ENCODE measurements at regions not wholly inside any gene's neighbourhood (a gene's known extent, or its start where the extent isn't known, plus 50 kb on each side); places are given as distances from the start of the nearest gene placed in this dataset.

- no peaks in the 10 kb centered on the region for H3K4me1 ChIP-seq (ENCODE audit: control insufficient read depth in 1 of 2, insufficient read depth in 2 of 2, low read length in 2 of 2)
- no peak overlapping the region for H3K27ac ChIP-seq (ENCODE audit: low read depth, low read length)
- no TSS peak for BruUV-seq (replicated peaks)
- H3K27me3 ChIP-seq (ENCODE audit: insufficient read depth, low read length), result peaks cover 13% of the 10 kb centered on the region; the same call in 1 of the 2 replicates
- intact Hi-C loops (cut with micrococcal nuclease), result loop anchor here (1.0 to 5.0 kb wide), 2 partner anchors 446 to 986 kb away; no protein-coding TSS in a partner anchor
- DNase-seq (ENCODE audit: low read depth, low spot score), result no peak
- TF ChIP-seq FOSL1 (IDR thresholded peaks at IDR 0.05; ENCODE audit: low read depth), result no peak
- TF ChIP-seq CTCF (IDR thresholded peaks at IDR 0.05 in 2 of 3, conservative IDR thresholded peaks at IDR 0.05 in 1 of 3; ENCODE audit: borderline replicate concordance in 1 of 3, insufficient read depth in 1 of 3, low read depth in 2 of 3, low read length in 2 of 3), result no peak
- no peak for TF ChIP-seq EZH2phosphoT487 (IDR thresholded peaks at IDR 0.05; ENCODE audit: borderline replicate concordance)
- H3K36me3 ChIP-seq (ENCODE audit: control insufficient read depth in 1 of 2, insufficient read depth in 2 of 2, low read length in 2 of 2), result no peaks in the 10 kb centered on the region
- ChIA-PET POLR2A (no interaction called here), CTCF (no interaction called here), RAD21 (ENCODE audit: low non-redundant PET in 1 of 2, low total read pairs in 2 of 2, uncharacterized antibody in 2 of 2, unreplicated experiment in 2 of 2) (no interaction called here)
- H3K79me2 ChIP-seq (ENCODE audit: insufficient read depth, low read length), result no peaks in the 10 kb centered on the region
- no peaks in the 10 kb centered on the region for H3K9me3 ChIP-seq (ENCODE audit: control insufficient read depth in 1 of 2, insufficient read depth in 1 of 2, low read depth in 1 of 2, low read length in 2 of 2)
- H3K9me2 ChIP-seq (ENCODE audit: insufficient read depth), result no peaks in the 10 kb centered on the region
- no peak overlapping the region for H2AFZ ChIP-seq (ENCODE audit: low read depth, low read length, poor library complexity, severe bottlenecking)
- H3K4me2 ChIP-seq (ENCODE audit: low read length), result no peak overlapping the region
- no peak for ATAC-seq
- no peak overlapping the region for H3K4me3 ChIP-seq (replicated peaks in 1 of 2; ENCODE audit: low read depth in 1 of 2, low read length in 2 of 2)
- no peak overlapping the region for H3K9ac ChIP-seq (ENCODE audit: low read length)
- H4K20me1 ChIP-seq (ENCODE audit: insufficient read depth), result no peaks in the 10 kb centered on the region
These were observed 177.3 kb downstream of the RPS24 start for GRCh38 chr10:78210976-78211375.

GRCh38 chr10:78211561-78212051 lies 177.9 kb downstream of the RPS24 start:
- ChIA-PET RAD21 (ENCODE audit: low non-redundant PET in 1 of 2, low total read pairs in 2 of 2, uncharacterized antibody in 2 of 2, unreplicated experiment in 2 of 2) (no interaction called here), CTCF (interaction anchor here (1.2 kb wide), 1 partner anchor 91 kb away, joined by 3 read pairs; no protein-coding TSS in a partner anchor), POLR2A (no interaction called here)
- DNase-seq (ENCODE audit: low read depth, low spot score) (peak; percentile 6), ATAC-seq (peak; percentile 60)
- Histone ChIP-seq H3K36me3 (ENCODE audit: control insufficient read depth in 1 of 2, insufficient read depth in 2 of 2, low read length in 2 of 2) (no peaks in the 10 kb centered on the region), H3K9me3 (ENCODE audit: control insufficient read depth in 1 of 2, insufficient read depth in 1 of 2, low read depth in 1 of 2, low read length in 2 of 2) (no peaks in the 10 kb centered on the region), H3K9me2 (ENCODE audit: insufficient read depth) (no peaks in the 10 kb centered on the region), H2AFZ (ENCODE audit: low read depth, low read length, poor library complexity, severe bottlenecking) (no peak overlapping the region), H3K4me3 (replicated peaks in 1 of 2; ENCODE audit: low read depth in 1 of 2, low read length in 2 of 2) (no peak overlapping the region), H3K27ac (ENCODE audit: low read depth, low read length) (no peak overlapping the region), H4K20me1 (ENCODE audit: insufficient read depth) (no peaks in the 10 kb centered on the region), H3K27me3 (ENCODE audit: insufficient read depth, low read length) (peaks cover 15% of the 10 kb centered on the region; the same call in 1 of the 2 replicates), H3K79me2 (ENCODE audit: insufficient read depth, low read length) (no peaks in the 10 kb centered on the region), H3K9ac (ENCODE audit: low read length) (no peak overlapping the region), H3K4me2 (ENCODE audit: low read length) (no peak overlapping the region), H3K4me1 (ENCODE audit: control insufficient read depth in 1 of 2, insufficient read depth in 2 of 2, low read length in 2 of 2) (no peaks in the 10 kb centered on the region)
- intact Hi-C loops (cut with micrococcal nuclease), result loop anchor here (1.0 to 5.0 kb wide), 2 partner anchors 446 to 986 kb away; no protein-coding TSS in a partner anchor
- TF ChIP-seq RAD21 (IDR thresholded peaks at IDR 0.05; ENCODE audit: low read depth), result peak; percentile 80
- TF ChIP-seq SRF (IDR thresholded peaks at IDR 0.05; ENCODE audit: low read depth), result no peak
- no peak for TF ChIP-seq ATF3 (IDR thresholded peaks at IDR 0.05)
- peak; percentile 48 to 61 (median 59); a peak in 5 of 6 replicates for TF ChIP-seq CTCF (IDR thresholded peaks at IDR 0.05 in 2 of 3, conservative IDR thresholded peaks at IDR 0.05 in 1 of 3; ENCODE audit: borderline replicate concordance in 1 of 3, insufficient read depth in 1 of 3, low read depth in 2 of 3, low read length in 2 of 3)
- no TSS peak for BruUV-seq (replicated peaks)

All from HCT116 (cell line).